H1 (cell line): ENCODE measurements at regions not wholly inside any gene's neighbourhood (a gene's known extent, or its start where the extent isn't known, plus 50 kb on each side); places are given as distances from the start of the nearest gene placed in this dataset.

Experiments
- CTCF ChIA-PET: fragments of 300-600 bp; sonication (Branson Sonifier 250); formaldehyde crosslinking; loops from one replicate; lab custom pipeline; 2021; ENCODE audit not compliant: partially characterized antibody; lab: Charles Lee
- POLR2A ChIA-PET: fragments of 300-600 bp; sonication (Branson Sonifier 250); formaldehyde crosslinking; loops from one replicate; lab custom pipeline; 2021; ENCODE audit warnings: inconsistent platforms; ENCODE audit not compliant: partially characterized antibody; lab: Charles Lee
- DNase-seq, 2 experiments: peaks; one replicate each; pipeline versions ENCODE4 v3.0.0 to v3.0.0-alpha.2; 2010 to 2022; ENCODE audit warnings: low spot score in 2 of 2, low read depth in 1 of 2, mixed read lengths in 1 of 2
- FAIRE-seq: peaks from 2 replicates; lab custom pipeline; 2011; peaks lifted over from hg19 to GRCh38; lab: Jason Lieb, UNC
- H2AFZ ChIP-seq: 2 replicates; pipeline ENCODE4 v1.8.1; 2012; ENCODE audit warnings: low read length, inconsistent platforms
- H2AK5ac ChIP-seq: 2 replicates; pipeline ENCODE4 v1.6.1; 2013; ENCODE audit warnings: low read depth, low read length
- H2BK120ac ChIP-seq: replicated peaks from 2 replicates; pipeline ENCODE3; 2013; ENCODE audit warnings: low read depth, low read length, inconsistent platforms
- H2BK12ac ChIP-seq: 2 replicates; pipeline ENCODE4 v1.6.1; 2013; ENCODE audit warnings: low read depth, low read length
- H2BK15ac ChIP-seq: 2 replicates; pipeline ENCODE4 v1.6.1; 2013; ENCODE audit warnings: low read length
- H2BK20ac ChIP-seq: 2 replicates; pipeline ENCODE4 v1.6.1; 2013; ENCODE audit warnings: low read length
- H2BK5ac ChIP-seq: 2 replicates; pipeline ENCODE4 v1.6.1; 2013; ENCODE audit warnings: low read depth, low read length
- H3K14ac ChIP-seq: 2 replicates; pipeline ENCODE4 v1.6.1; 2013; ENCODE audit warnings: inconsistent platforms; ENCODE audit not compliant: insufficient read length
- H3K18ac ChIP-seq: 2 replicates; pipeline ENCODE4 v1.6.1; 2013; ENCODE audit warnings: low read length; ENCODE audit errors: extremely low read depth
- H3K23ac ChIP-seq: 2 replicates; pipeline ENCODE4 v1.6.1; 2013; ENCODE audit warnings: inconsistent platforms; ENCODE audit not compliant: insufficient read length
- H3K23me2 ChIP-seq: 2 replicates; pipeline ENCODE4 v1.6.1; 2013; ENCODE audit warnings: low read depth, low read length
- H3K27ac ChIP-seq: 2 replicates; pipeline ENCODE4 v1.6.1; 2011; ENCODE audit warnings: low read depth, low read length, inconsistent platforms
- H3K27me3 ChIP-seq, 4 experiments: replicated peaks in 1 of 4; 1 replicate in 1 of 4; 2 replicates in 3 of 4; pipeline versions ENCODE4 v1.6.1 to v1.8.1; 2011 to 2013; ENCODE audit warnings: low read length in 3 of 4, mild to moderate bottlenecking in 3 of 4, inconsistent platforms in 2 of 4, mixed read lengths in 2 of 4, moderate library complexity in 1 of 4; ENCODE audit not compliant: control insufficient read depth in 3 of 4, insufficient read depth in 3 of 4; ENCODE audit errors: extremely low read depth in 1 of 4
- H3K36me3 ChIP-seq, 4 experiments: 2 replicates each; pipeline versions ENCODE4 v1.6.1 to v1.8.1; 2011 to 2013; ENCODE audit warnings: mild to moderate bottlenecking in 4 of 4, low read length in 3 of 4, moderate library complexity in 2 of 4, control low read depth in 1 of 4, inconsistent platforms in 1 of 4; ENCODE audit not compliant: insufficient read depth in 4 of 4, control insufficient read depth in 2 of 4
- H3K4ac ChIP-seq: replicated peaks from 2 replicates; pipeline ENCODE3; 2013; ENCODE audit warnings: low read length, low read depth, mixed read lengths, inconsistent platforms; ENCODE audit not compliant: insufficient read length
- H3K4me1 ChIP-seq, 4 experiments: replicated peaks in 1 of 4; 1 replicate in 1 of 4; 2 replicates in 3 of 4; pipeline versions ENCODE4 v1.6.1 to v1.8.1; 2011 to 2013; ENCODE audit warnings: low read length in 3 of 4, inconsistent platforms in 2 of 4, mixed read lengths in 1 of 4; ENCODE audit not compliant: insufficient read depth in 4 of 4, control insufficient read depth in 3 of 4
- H3K4me2 ChIP-seq, 2 experiments: 2 replicates each; pipeline versions ENCODE4 v1.6.1 to v1.8.1; 2011 to 2013; ENCODE audit warnings: low read depth in 2 of 2, low read length in 2 of 2, control low read depth in 1 of 2, inconsistent platforms in 1 of 2, mild to moderate bottlenecking in 1 of 2; ENCODE audit not compliant: insufficient read depth in 1 of 2
- H3K4me3 ChIP-seq, 4 experiments: fragments of 200-600, 300-600 bp in 1 of 4; sonication (generic), shearing (Covaris generic), sonication (Bioruptor Twin) in 1 of 4; 2 replicates each; pipeline versions ENCODE4 v1.5.1 to v1.8.1; 2011 to 2016; ENCODE audit warnings: low read length in 4 of 4, low read depth in 3 of 4, control low read depth in 2 of 4, inconsistent platforms in 2 of 4, mild to moderate bottlenecking in 2 of 4, mixed read lengths in 1 of 4, moderate library complexity in 1 of 4; ENCODE audit not compliant: insufficient read depth in 2 of 4; ENCODE audit errors: extremely low read depth in 1 of 4
- H3K56ac ChIP-seq: replicated peaks from 2 replicates; pipeline ENCODE3; 2013; ENCODE audit warnings: low read depth, mild to moderate bottlenecking, mixed read lengths, low read length, inconsistent platforms; ENCODE audit not compliant: insufficient read length
- H3K79me1 ChIP-seq: 2 replicates; pipeline ENCODE4 v1.6.1; 2013; ENCODE audit warnings: low read depth, low read length, control low read depth
- H3K79me2 ChIP-seq, 2 experiments: 2 replicates each; pipeline versions ENCODE4 v1.6.1 to v1.8.1; 2012 to 2013; ENCODE audit warnings: low read length in 2 of 2, mild to moderate bottlenecking in 2 of 2, inconsistent platforms in 1 of 2; ENCODE audit not compliant: insufficient read depth in 2 of 2, control insufficient read depth in 1 of 2
- H3K9ac ChIP-seq, 4 experiments: replicated peaks in 1 of 4; 1 replicate in 1 of 4; 2 replicates in 3 of 4; pipeline versions ENCODE4 v1.6.1 to v1.8.1; 2011 to 2013; ENCODE audit warnings: low read depth in 3 of 4, low read length in 3 of 4, control low read depth in 2 of 4, mild to moderate bottlenecking in 2 of 4, moderate library complexity in 2 of 4, inconsistent platforms in 1 of 4; ENCODE audit errors: extremely low read depth in 1 of 4
- H3K9me3 ChIP-seq, 2 experiments: 2 replicates each; pipeline versions ENCODE4 v1.6.1 to v1.8.1; 2012 to 2013; ENCODE audit warnings: mild to moderate bottlenecking in 2 of 2, moderate library complexity in 2 of 2, control low read depth in 1 of 2, inconsistent platforms in 1 of 2, low read depth in 1 of 2, low read length in 1 of 2, mixed read lengths in 1 of 2; ENCODE audit not compliant: insufficient read depth in 2 of 2
- H4K20me1 ChIP-seq, 2 experiments: replicated peaks in 1 of 2; 2 replicates each; pipeline versions ENCODE3 to v1.8.1; 2011 to 2013; ENCODE audit warnings: inconsistent platforms in 2 of 2, low read length in 2 of 2, mild to moderate bottlenecking in 1 of 2; ENCODE audit not compliant: insufficient read depth in 2 of 2, control insufficient read depth in 1 of 2
- H4K5ac ChIP-seq: 2 replicates; pipeline ENCODE4 v1.6.1; 2013; ENCODE audit warnings: low read length, low read depth, mixed read lengths, inconsistent platforms; ENCODE audit not compliant: insufficient read length
- H4K8ac ChIP-seq: 2 replicates; pipeline ENCODE4 v1.8.0; 2013; ENCODE audit warnings: mild to moderate bottlenecking, moderate library complexity, low read length, inconsistent platforms; ENCODE audit not compliant: insufficient read depth; ENCODE audit errors: extremely low read depth
- H4K91ac ChIP-seq: replicated peaks from 2 replicates; pipeline ENCODE3; 2013; ENCODE audit warnings: low read length, mixed read lengths, inconsistent platforms; ENCODE audit not compliant: insufficient read length
- CEBPB ChIP-seq: IDR thresholded peaks from 2 replicates; pipeline ENCODE4 v1.6.1; 2012; ENCODE audit warnings: low read depth, low read length
- CHD1 ChIP-seq: IDR thresholded peaks from 2 replicates; pipeline ENCODE4 v1.6.1; 2012; ENCODE audit warnings: low read depth, low read length, improper control_type of control experiment
- MAFK ChIP-seq: IDR thresholded peaks from 2 replicates; pipeline ENCODE4 v1.6.1; 2012; ENCODE audit warnings: low read depth, mild to moderate bottlenecking, improper control_type of control experiment, low read length
- NANOG ChIP-seq: IDR thresholded peaks from 2 replicates; pipeline ENCODE4 v1.6.1; 2011; ENCODE audit warnings: low read length, low read depth, mild to moderate bottlenecking, inconsistent platforms; ENCODE audit not compliant: insufficient read depth, poor library complexity, severe bottlenecking
- POLR2A ChIP-seq, 2 experiments: IDR thresholded peaks; 1 replicate in 1 of 2; 2 replicates in 1 of 2; pipeline ENCODE4 v1.6.1; 2011; ENCODE audit warnings: low read depth in 2 of 2, low read length in 2 of 2, mild to moderate bottlenecking in 2 of 2; ENCODE audit errors: control extremely low read depth in 1 of 2
- POU5F1 ChIP-seq: IDR thresholded peaks from 2 replicates; pipeline ENCODE4 v1.6.1; 2011; ENCODE audit warnings: low read depth, mild to moderate bottlenecking, low read length, moderate library complexity
- TAF1 ChIP-seq: IDR thresholded peaks from 2 replicates; pipeline ENCODE4 v1.6.1; 2011; ENCODE audit warnings: mild to moderate bottlenecking, low read depth, low read length
- TCF12 ChIP-seq: IDR thresholded peaks from 2 replicates; pipeline ENCODE4 v1.6.1; 2011; ENCODE audit warnings: low read depth, mild to moderate bottlenecking, low read length
- TF ChIP-seq, protein P1 (sequence below): IDR thresholded peaks from 2 replicates; pipeline ENCODE4 v1.6.1; 2012; ENCODE audit warnings: low read length, inconsistent platforms

GRCh38 chr6:113696960-113697359, 160.2 kb upstream of the MARCKS start:
- CTCF ChIA-PET: no interaction called here
- POLR2A ChIA-PET: no interaction called here
- no peaks in the 10 kb centered on the region for H4K20me1 ChIP-seq

More at GRCh38 chr6:113696960-113697359, 160.2 kb upstream of the MARCKS start:
- Histone ChIP-seq H2AFZ (no peak overlapping the region), H4K91ac (no peak overlapping the region), H3K4me3 (no peak overlapping the region), H3K14ac (no peak overlapping the region), H2BK15ac (no peak overlapping the region)
- no peak for TF ChIP-seq CHD1
- TF ChIP-seq POU5F1: no peak
- TF ChIP-seq, protein P1, sequence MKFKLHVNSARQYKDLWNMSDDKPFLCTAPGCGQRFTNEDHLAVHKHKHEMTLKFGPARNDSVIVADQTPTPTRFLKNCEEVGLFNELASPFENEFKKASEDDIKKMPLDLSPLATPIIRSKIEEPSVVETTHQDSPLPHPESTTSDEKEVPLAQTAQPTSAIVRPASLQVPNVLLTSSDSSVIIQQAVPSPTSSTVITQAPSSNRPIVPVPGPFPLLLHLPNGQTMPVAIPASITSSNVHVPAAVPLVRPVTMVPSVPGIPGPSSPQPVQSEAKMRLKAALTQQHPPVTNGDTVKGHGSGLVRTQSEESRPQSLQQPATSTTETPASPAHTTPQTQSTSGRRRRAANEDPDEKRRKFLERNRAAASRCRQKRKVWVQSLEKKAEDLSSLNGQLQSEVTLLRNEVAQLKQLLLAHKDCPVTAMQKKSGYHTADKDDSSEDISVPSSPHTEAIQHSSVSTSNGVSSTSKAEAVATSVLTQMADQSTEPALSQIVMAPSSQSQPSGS: no peak
- no peak for TF ChIP-seq POLR2A (IDR thresholded peaks at IDR 0.05; ENCODE audit: control extremely low read depth in 1 of 2, low read depth in 2 of 2, low read length in 2 of 2)
- TF ChIP-seq TAF1: no peak
- TF ChIP-seq CEBPB: no peak
- TF ChIP-seq TCF12: no peak
- no peak for TF ChIP-seq MAFK
- no peak for TF ChIP-seq NANOG
- TF ChIP-seq, all 59 proteins: peak for 0
- Histone ChIP-seq H3K4me2 (no peak overlapping the region), H4K5ac (no peak overlapping the region), H2BK12ac (no peak overlapping the region), H2BK20ac (no peak overlapping the region), H3K18ac (no peak overlapping the region), H3K9me3 (no peaks in the 10 kb centered on the region), H2BK120ac (no peak overlapping the region), H4K8ac (no peak overlapping the region), H2BK5ac (no peak overlapping the region), H3K9ac (no peak overlapping the region), H3K36me3 (no peaks in the 10 kb centered on the region), H3K56ac (no peak overlapping the region), H3K23me2 (no peaks in the 10 kb centered on the region), H3K79me1 (no peaks in the 10 kb centered on the region), H3K27me3 (no peaks in the 10 kb centered on the region), H3K4me1 (peaks cover 0 to 2% (median 0%) of the 10 kb centered on the region in 4 experiments; a peak in 1 of 7 replicates), H3K4ac (no peak overlapping the region), H3K27ac (no peak overlapping the region), H2AK5ac (no peak overlapping the region), H3K79me2 (no peaks in the 10 kb centered on the region), H3K23ac (no peak overlapping the region)
- DNase-seq (no peak), FAIRE-seq (no peak)
